ENCODE measurements at regions not wholly inside any gene's neighbourhood (a gene's known extent, or its start where the extent isn't known, plus 50 kb on each side); places are given as distances from the start of the nearest gene placed in this dataset.

- Histone ChIP-seq H3K4me3 (ENCODE audit: low read depth, low read length) (no peak overlapping the region), H3K27ac (ENCODE audit: extremely low read depth, low read depth, low read length) (0 out of 2 replicates have a peak overlapping the region, but pooled peaks have one; percentile 40), H3K4me1 (ENCODE audit: control insufficient read depth, insufficient read depth, low read length) (peaks cover 28% of the 10 kb centered on the region), H3K9me3 (ENCODE audit: control insufficient read depth, insufficient read depth, low read depth, low read length) (no peaks in the 10 kb centered on the region), H3K36me3 (ENCODE audit: control insufficient read depth in 2 of 2, insufficient read depth in 1 of 2, low read length in 2 of 2) (no peaks in the 10 kb centered on the region)
- TF ChIP-seq ZNF19 (tag by site-specific recombination; IDR thresholded peaks at IDR 0.05; ENCODE audit: low read depth) (no peak), ZNF626 (tag by site-specific recombination; IDR thresholded peaks at IDR 0.05) (no peak), ZNF202 (tag by site-specific recombination; IDR thresholded peaks at IDR 0.05; ENCODE audit: borderline replicate concordance) (no peak), SCRT1 (tag by site-specific recombination; IDR thresholded peaks at IDR 0.05; ENCODE audit: borderline replicate concordance) (no peak), ELK4 (IDR thresholded peaks at IDR 0.05; ENCODE audit: borderline replicate concordance, low read depth, low read length) (no peak), ZNF571 (tag by site-specific recombination; IDR thresholded peaks at IDR 0.05) (no peak)
- ChIA-PET POLR2A (no interaction called here), CTCF (no interaction called here)
Measured at GRCh38 chr21:38984568-38984967, 178.8 kb downstream of the ETS2 start.

GRCh38 chr21:38983560-38983959 lies 177.8 kb downstream of the ETS2 start:
- H3K4me3 ChIP-seq (ENCODE audit: low read depth, low read length): no peak overlapping the region
- no peaks in the 10 kb centered on the region for H3K9me3 ChIP-seq (ENCODE audit: control insufficient read depth, insufficient read depth, low read depth, low read length)
- ChIA-PET CTCF (no interaction called here), POLR2A (no interaction called here)
- H3K27ac ChIP-seq (ENCODE audit: extremely low read depth, low read depth, low read length): no peak overlapping the region
- no peaks in the 10 kb centered on the region for H3K36me3 ChIP-seq (ENCODE audit: control insufficient read depth in 2 of 2, insufficient read depth in 1 of 2, low read length in 2 of 2)
- TF ChIP-seq PBX3 (CRISPR knock-in tag; IDR thresholded peaks at IDR 0.05) (no peak), ZNF146 (tag by site-specific recombination; IDR thresholded peaks at IDR 0.05) (peak; percentile 98), GLI4 (tag by site-specific recombination; IDR thresholded peaks at IDR 0.05) (no peak), ZNF398 (tag by site-specific recombination; IDR thresholded peaks at IDR 0.05) (no peak), ZNF248 (tag by site-specific recombination; IDR thresholded peaks at IDR 0.05) (no peak), ZNF580 (tag by site-specific recombination; IDR thresholded peaks at IDR 0.05) (0 out of 2 replicates have a peak, but pooled peaks have one; percentile 23)
- peaks cover 23% of the 10 kb centered on the region for H3K4me1 ChIP-seq (ENCODE audit: control insufficient read depth, insufficient read depth, low read length)

DNA sequence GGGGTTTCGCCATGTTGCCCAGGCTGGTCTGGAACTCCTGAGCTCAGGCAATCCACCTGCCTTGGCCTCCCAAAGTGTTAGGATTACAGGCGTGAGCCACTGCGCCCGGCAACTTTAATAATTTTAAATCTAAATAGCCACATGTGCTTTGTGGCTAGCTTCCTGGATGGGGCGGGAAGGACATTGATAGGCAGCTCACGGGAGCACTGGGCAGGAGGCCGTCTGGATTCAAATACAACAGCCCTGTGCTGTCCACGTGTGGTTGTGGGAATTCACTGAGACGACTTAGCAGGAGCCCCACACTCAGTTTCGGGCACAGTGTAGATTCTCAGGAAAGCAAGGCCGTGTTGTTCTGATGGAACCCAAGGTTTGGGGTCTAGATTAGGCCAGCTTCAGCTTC lies 177.1 kb downstream of the ETS2 start:
- Histone ChIP-seq H3K4me3 (ENCODE audit: low read depth, low read length) (no peak overlapping the region), H3K4me1 (ENCODE audit: control insufficient read depth, insufficient read depth, low read length) (peaks cover 21% of the 10 kb centered on the region), H3K9me3 (ENCODE audit: control insufficient read depth, insufficient read depth, low read depth, low read length) (no peaks in the 10 kb centered on the region), H3K36me3 (ENCODE audit: control insufficient read depth in 2 of 2, insufficient read depth in 1 of 2, low read length in 2 of 2) (no peaks in the 10 kb centered on the region), H3K27ac (ENCODE audit: extremely low read depth, low read depth, low read length) (no peak overlapping the region)
- ChIA-PET CTCF (interaction anchor here (0.6 kb wide), 2 partner anchors 109 to 155 kb away, joined by 3 to 6 read pairs; no protein-coding TSS in a partner anchor), POLR2A (no interaction called here)
- no peak for TF ChIP-seq ZNF19 (tag by site-specific recombination; IDR thresholded peaks at IDR 0.05; ENCODE audit: low read depth)
- no peak for TF ChIP-seq ZFP37 (tag by site-specific recombination; IDR thresholded peaks at IDR 0.05)
- TF ChIP-seq ZNF624 (tag by site-specific recombination; IDR thresholded peaks at IDR 0.05): no peak
- no peak for TF ChIP-seq PATZ1 (tag by site-specific recombination; IDR thresholded peaks at IDR 0.05)
- TF ChIP-seq, protein P1, sequence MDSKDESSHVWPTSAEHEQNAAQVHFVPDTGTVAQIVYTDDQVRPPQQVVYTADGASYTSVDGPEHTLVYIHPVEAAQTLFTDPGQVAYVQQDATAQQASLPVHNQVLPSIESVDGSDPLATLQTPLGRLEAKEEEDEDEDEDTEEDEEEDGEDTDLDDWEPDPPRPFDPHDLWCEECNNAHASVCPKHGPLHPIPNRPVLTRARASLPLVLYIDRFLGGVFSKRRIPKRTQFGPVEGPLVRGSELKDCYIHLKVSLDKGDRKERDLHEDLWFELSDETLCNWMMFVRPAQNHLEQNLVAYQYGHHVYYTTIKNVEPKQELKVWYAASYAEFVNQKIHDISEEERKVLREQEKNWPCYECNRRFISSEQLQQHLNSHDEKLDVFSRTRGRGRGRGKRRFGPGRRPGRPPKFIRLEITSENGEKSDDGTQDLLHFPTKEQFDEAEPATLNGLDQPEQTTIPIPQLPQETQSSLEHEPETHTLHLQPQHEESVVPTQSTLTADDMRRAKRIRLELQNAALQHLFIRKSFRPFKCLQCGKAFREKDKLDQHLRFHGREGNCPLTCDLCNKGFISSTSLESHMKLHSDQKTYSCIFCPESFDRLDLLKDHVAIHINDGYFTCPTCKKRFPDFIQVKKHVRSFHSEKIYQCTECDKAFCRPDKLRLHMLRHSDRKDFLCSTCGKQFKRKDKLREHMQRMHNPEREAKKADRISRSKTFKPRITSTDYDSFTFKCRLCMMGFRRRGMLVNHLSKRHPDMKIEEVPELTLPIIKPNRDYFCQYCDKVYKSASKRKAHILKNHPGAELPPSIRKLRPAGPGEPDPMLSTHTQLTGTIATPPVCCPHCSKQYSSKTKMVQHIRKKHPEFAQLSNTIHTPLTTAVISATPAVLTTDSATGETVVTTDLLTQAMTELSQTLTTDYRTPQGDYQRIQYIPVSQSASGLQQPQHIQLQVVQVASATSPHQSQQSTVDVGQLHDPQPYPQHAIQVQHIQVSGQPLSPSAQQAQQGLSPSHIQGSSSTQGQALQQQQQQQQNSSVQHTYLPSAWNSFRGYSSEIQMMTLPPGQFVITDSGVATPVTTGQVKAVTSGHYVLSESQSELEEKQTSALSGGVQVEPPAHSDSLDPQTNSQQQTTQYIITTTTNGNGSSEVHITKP (tag by site-specific recombination; IDR thresholded peaks at IDR 0.05): no peak
- no peak for TF ChIP-seq ZBTB7A (tag by site-specific recombination; IDR thresholded peaks at IDR 0.05; ENCODE audit: low read depth)
